ENCODE measurements at regions not wholly inside any gene's neighbourhood (a gene's known extent, or its start where the extent isn't known, plus 50 kb on each side); places are given as distances from the start of the nearest gene placed in this dataset.
A peak's percentile ranks its signal among the peaks of the same experiment; 100 is the strongest.

- Histone ChIP-seq H3K27me3 (ENCODE audit: control insufficient read depth, insufficient read depth, low read length) (no peaks in the 10 kb centered on the region), H3K9me3 (ENCODE audit: control insufficient read depth in 2 of 3, insufficient read depth in 1 of 3, low read length in 3 of 3) (no peaks in the 10 kb centered on the region), H3K4me1 (ENCODE audit: control insufficient read depth in 2 of 3, insufficient read depth in 2 of 3, low read depth in 1 of 3, low read length in 3 of 3) (peaks cover 0 to 24% (median 19%) of the 10 kb centered on the region in 3 donors), H3K4me3 (ENCODE audit: low read length in 3 of 3) (peak overlapping the region; percentile 74 to 77 (median 76)), H3K27ac (ENCODE audit: low read depth in 2 of 2, low read length in 2 of 2) (peak overlapping the region; percentile 87 to 91), H3K9ac (ENCODE audit: low read length in 3 of 3) (peak overlapping the region in 2 of 3 donors; percentile 44 to 49), H3K36me3 (ENCODE audit: control insufficient read depth in 2 of 3, insufficient read depth in 3 of 3, low read length in 3 of 3) (no peaks in the 10 kb centered on the region)
- DNase-seq, result peak; percentile 99
- peak; percentile 17 for TF ChIP-seq CTCF (IDR thresholded peaks at IDR 0.05; ENCODE audit: borderline replicate concordance, extremely low read depth, insufficient read depth)
- intact Hi-C loops (cut with DNase I), result loop anchor here (5.0 kb wide), 1 partner anchor 99 kb away; the partner anchor contains the start of gene SSBP2
- no peak for FAIRE-seq
These were observed 100.7 kb upstream of the SSBP2 start for GRCh38 chr5:81851481-81852178.

- Histone ChIP-seq H3K27me3 (ENCODE audit: control insufficient read depth, insufficient read depth, low read length) (no peaks in the 10 kb centered on the region), H3K36me3 (ENCODE audit: control insufficient read depth in 2 of 3, insufficient read depth in 3 of 3, low read length in 3 of 3) (no peaks in the 10 kb centered on the region), H3K4me1 (ENCODE audit: control insufficient read depth in 2 of 3, insufficient read depth in 2 of 3, low read depth in 1 of 3, low read length in 3 of 3) (peaks cover 0 to 24% (median 19%) of the 10 kb centered on the region in 3 donors), H3K9me3 (ENCODE audit: control insufficient read depth in 2 of 3, insufficient read depth in 1 of 3, low read length in 3 of 3) (no peaks in the 10 kb centered on the region), H3K9ac (ENCODE audit: low read length in 3 of 3) (no peak overlapping the region), H3K4me3 (ENCODE audit: low read length in 3 of 3) (peak overlapping the region in 2 of 3 donors; percentile 74 to 77), H3K27ac (ENCODE audit: low read depth in 2 of 2, low read length in 2 of 2) (peak overlapping the region in 1 of 2 donors; percentile 75)
- DNase-seq (peak in 1 of 5 donors; percentile 55), FAIRE-seq (no peak)
- intact Hi-C loops (cut with DNase I), result loop anchor here (5.0 kb wide), 1 partner anchor 98 kb away; the partner anchor contains the start of gene SSBP2
- TF ChIP-seq CTCF (IDR thresholded peaks at IDR 0.05; ENCODE audit: borderline replicate concordance, extremely low read depth, insufficient read depth), result no peak
These were observed 99.8 kb upstream of the SSBP2 start for GRCh38 chr5:81850501-81851357.

- Histone ChIP-seq H3K27ac (ENCODE audit: low read depth in 2 of 2, low read length in 2 of 2) (no peak overlapping the region), H3K36me3 (ENCODE audit: control insufficient read depth in 2 of 3, insufficient read depth in 3 of 3, low read length in 3 of 3) (no peaks in the 10 kb centered on the region), H3K4me1 (ENCODE audit: control insufficient read depth in 2 of 3, insufficient read depth in 2 of 3, low read depth in 1 of 3, low read length in 3 of 3) (peaks cover 0 to 24% (median 19%) of the 10 kb centered on the region in 3 donors), H3K27me3 (ENCODE audit: control insufficient read depth, insufficient read depth, low read length) (no peaks in the 10 kb centered on the region), H3K9ac (ENCODE audit: low read length in 3 of 3) (no peak overlapping the region), H3K9me3 (ENCODE audit: control insufficient read depth in 2 of 3, insufficient read depth in 1 of 3, low read length in 3 of 3) (no peaks in the 10 kb centered on the region), H3K4me3 (ENCODE audit: low read length in 3 of 3) (no peak overlapping the region)
- DNase-seq (no peak), FAIRE-seq (no peak)
- no peak for TF ChIP-seq CTCF (IDR thresholded peaks at IDR 0.05; ENCODE audit: borderline replicate concordance, extremely low read depth, insufficient read depth)
- intact Hi-C loops (cut with DNase I), result loop anchor here (5.0 kb wide), 1 partner anchor 98 kb away; the partner anchor contains the start of gene SSBP2
These were observed 99.0 kb upstream of the SSBP2 start for GRCh38 chr5:81849770-81850367.

Data from kidney (tissue), 13 donors.